ENCODE measurements at regions not wholly inside any gene's neighbourhood (a gene's known extent, or its start where the extent isn't known, plus 50 kb on each side); places are given as distances from the start of the nearest gene placed in this dataset.

DNA sequence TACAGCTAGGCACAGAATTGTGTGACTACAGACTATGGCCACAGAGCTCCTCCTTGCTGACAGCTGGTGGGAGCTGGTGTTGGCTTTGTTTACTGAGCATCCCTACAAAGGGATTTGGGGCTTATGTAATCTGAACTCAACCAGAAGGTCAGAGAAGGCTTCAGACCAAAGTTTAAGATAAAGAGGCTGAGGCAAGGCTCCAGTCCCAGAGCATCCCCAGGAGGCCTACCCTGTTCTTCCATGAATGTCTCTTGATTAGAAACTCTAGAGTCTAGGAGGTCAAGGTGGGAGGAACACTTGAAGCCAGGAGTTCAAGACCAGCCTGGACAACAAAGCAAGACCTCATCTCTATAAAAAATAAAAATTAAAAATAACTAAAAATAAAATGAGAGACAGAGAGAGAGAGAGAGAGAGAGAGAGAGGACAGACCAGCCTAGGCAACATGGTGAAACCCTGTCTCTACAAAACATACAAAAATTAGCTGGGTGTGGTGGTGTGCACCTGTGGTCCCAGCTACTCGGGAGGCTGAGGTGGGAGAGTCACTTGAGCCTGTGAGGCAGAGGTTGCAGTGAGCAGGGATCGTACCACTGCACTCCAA, 125.5 kb upstream of the SERPIND1 start:
- no CpG with 5 or more reads among the region's 2 CpGs for WGBS (ENCODE audit: extremely low coverage, insufficient read length, low lambda C conversion rate)
- Histone ChIP-seq H3K4me2 (ENCODE audit: insufficient read depth, insufficient read length, low read length) (no peak overlapping the region), H3T11ph (ENCODE audit: low read length) (no peak overlapping the region), H3K4me1 (ENCODE audit: insufficient read depth, low read length) (no peaks in the 10 kb centered on the region), H3K9ac (ENCODE audit: extremely low read depth, insufficient read length, low read length) (no peak overlapping the region), H3K79me2 (ENCODE audit: insufficient read depth, low read length) (no peaks in the 10 kb centered on the region), H4K91ac (ENCODE audit: insufficient read length, low read depth, low read length) (no peak overlapping the region), H3K23me2 (ENCODE audit: insufficient read length, low read depth, low read length, poor library complexity, severe bottlenecking) (no peaks in the 10 kb centered on the region), H2AK5ac (ENCODE audit: insufficient read length, low read length) (no peak overlapping the region), H2BK20ac (ENCODE audit: low read depth, low read length, poor library complexity, severe bottlenecking) (no peak overlapping the region), H2AFZ (ENCODE audit: low read length) (no peak overlapping the region), H3K56ac (ENCODE audit: insufficient read length, low read depth, low read length) (no peak overlapping the region), H3K79me1 (ENCODE audit: insufficient read depth, low read depth, low read length, poor library complexity, severe bottlenecking) (no peaks in the 10 kb centered on the region), H2BK120ac (ENCODE audit: low read depth, low read length, poor library complexity, severe bottlenecking) (no peak overlapping the region), H3K27me3 (ENCODE audit: insufficient read depth, low read length) (no peaks in the 10 kb centered on the region), H4K8ac (replicated peaks; ENCODE audit: insufficient read length, low read depth, low read length) (no peak overlapping the region), H3K14ac (ENCODE audit: insufficient read depth, low read length) (peak overlapping the region; percentile 61; the same call in 1 of the 2 replicates), H2BK15ac (ENCODE audit: low read depth, low read length) (no peak overlapping the region), H2BK5ac (ENCODE audit: insufficient read length, low read length) (no peak overlapping the region), H4K20me1 (ENCODE audit: control insufficient read depth, insufficient read depth, insufficient read length) (no peaks in the 10 kb centered on the region), H3K18ac (ENCODE audit: insufficient read length, low read depth, low read length) (peak overlapping the region; percentile 71), H3K23ac (ENCODE audit: insufficient read length, low read depth, low read length) (no peak overlapping the region), H4K5ac (ENCODE audit: insufficient read length, low read depth, low read length) (no peak overlapping the region), H3K4ac (ENCODE audit: low read depth, low read length) (no peak overlapping the region), H3K9me3 (ENCODE audit: control insufficient read depth, low read depth, low read length) (no peaks in the 10 kb centered on the region), H2BK12ac (ENCODE audit: insufficient read length, low read depth, low read length) (no peak overlapping the region), H3K27ac (ENCODE audit: insufficient read length, low read depth, low read length) (no peak overlapping the region)
- Mint-ChIP-seq H3K4me3 (no peak overlapping the region), H3K27ac (peak overlapping the region in 1 of 3 experiments; percentile 22; a peak in 1 of 7 replicates), H3K9me3 (peaks cover 0 to 3% of the 10 kb centered on the region in 2 experiments; a peak in 1 of 5 replicates), H3K4me1 (peaks cover 11 to 18% of the 10 kb centered on the region in 2 experiments), H3K27me3 (ENCODE audit: low read depth) (peaks cover 5% of the 10 kb centered on the region), H3K36me3 (ENCODE audit: insufficient read depth in 1 of 3, low read depth in 3 of 3) (no peaks in the 10 kb centered on the region)
- TF ChIP-seq, protein P1, sequence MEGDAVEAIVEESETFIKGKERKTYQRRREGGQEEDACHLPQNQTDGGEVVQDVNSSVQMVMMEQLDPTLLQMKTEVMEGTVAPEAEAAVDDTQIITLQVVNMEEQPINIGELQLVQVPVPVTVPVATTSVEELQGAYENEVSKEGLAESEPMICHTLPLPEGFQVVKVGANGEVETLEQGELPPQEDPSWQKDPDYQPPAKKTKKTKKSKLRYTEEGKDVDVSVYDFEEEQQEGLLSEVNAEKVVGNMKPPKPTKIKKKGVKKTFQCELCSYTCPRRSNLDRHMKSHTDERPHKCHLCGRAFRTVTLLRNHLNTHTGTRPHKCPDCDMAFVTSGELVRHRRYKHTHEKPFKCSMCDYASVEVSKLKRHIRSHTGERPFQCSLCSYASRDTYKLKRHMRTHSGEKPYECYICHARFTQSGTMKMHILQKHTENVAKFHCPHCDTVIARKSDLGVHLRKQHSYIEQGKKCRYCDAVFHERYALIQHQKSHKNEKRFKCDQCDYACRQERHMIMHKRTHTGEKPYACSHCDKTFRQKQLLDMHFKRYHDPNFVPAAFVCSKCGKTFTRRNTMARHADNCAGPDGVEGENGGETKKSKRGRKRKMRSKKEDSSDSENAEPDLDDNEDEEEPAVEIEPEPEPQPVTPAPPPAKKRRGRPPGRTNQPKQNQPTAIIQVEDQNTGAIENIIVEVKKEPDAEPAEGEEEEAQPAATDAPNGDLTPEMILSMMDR (conservative IDR thresholded peaks at IDR 0.05), result no peak
- DNase-seq, result peak; percentile 10

Data from H9 (cell line).